ENCODE measurements at regions not wholly inside any gene's neighbourhood (a gene's known extent, or its start where the extent isn't known, plus 50 kb on each side); places are given as distances from the start of the nearest gene placed in this dataset.

- intact Hi-C loops (cut with micrococcal nuclease) (no loop called here), in situ Hi-C loops (cut with MboI) (no loop called here)
- H3K9me3 ChIP-seq (replicated peaks; ENCODE audit: control insufficient read depth, insufficient read depth, low read depth, low read length): no peaks in the 10 kb centered on the region
- ChIA-PET CTCF (ENCODE audit: low intra/inter-chr PET ratio) (no interaction called here), POLR2A (no interaction called here)
- no peaks in the 10 kb centered on the region; a peak in 1 of 5 replicates for H3K27me3 ChIP-seq (ENCODE audit: control insufficient read depth in 2 of 2, insufficient read depth in 2 of 2, low read length in 2 of 2)
- no peak overlapping the region for H3K27ac ChIP-seq (ENCODE audit: extremely low read depth, low read depth, low read length)
- FAIRE-seq (no peak), ATAC-seq (no peak), DNase-seq (ENCODE audit: extremely low read depth in 1 of 4, low spot score in 3 of 4) (no peak)
- no peak overlapping the region for H2AFZ ChIP-seq (ENCODE audit: low read depth, low read length)
- no peaks in the 10 kb centered on the region for H3K79me2 ChIP-seq (ENCODE audit: control insufficient read depth, insufficient read depth, low read length)
- H3K4me3 ChIP-seq: no peak overlapping the region
- H3K9me1 ChIP-seq (ENCODE audit: control insufficient read depth, insufficient read depth, low read length): no peaks in the 10 kb centered on the region
- BruUV-seq (replicated peaks): no TSS peak
- no peaks in the 10 kb centered on the region for H3K4me1 ChIP-seq (replicated peaks in 1 of 2; ENCODE audit: control insufficient read depth in 2 of 2, insufficient read depth in 2 of 2, low read length in 2 of 2)
- no peak overlapping the region for H3K9ac ChIP-seq (ENCODE audit: insufficient read depth in 1 of 2, low read depth in 2 of 2, low read length in 2 of 2)
- WGBS (ENCODE audit: insufficient coverage, low coverage, missing lambda C conversion rate): 0% methylated on average over 1 of the region's 1 CpG
- H4K20me1 ChIP-seq (replicated peaks; ENCODE audit: control insufficient read depth, insufficient read depth, low read length): no peaks in the 10 kb centered on the region
- TF ChIP-seq ESRRB (CRISPR knock-in tag; IDR thresholded peaks at IDR 0.05; ENCODE audit: borderline replicate concordance) (no peak), CHD7 (IDR thresholded peaks at IDR 0.05; ENCODE audit: low read depth, low read length) (no peak), TFAP4 (CRISPR knock-in tag; IDR thresholded peaks at IDR 0.05; ENCODE audit: borderline replicate concordance) (no peak), SMARCA4 (IDR thresholded peaks at IDR 0.05) (no peak), ZNF785 (CRISPR knock-in tag; IDR thresholded peaks at IDR 0.05) (no peak), ZNF175 (CRISPR knock-in tag; IDR thresholded peaks at IDR 0.05; ENCODE audit: low read depth) (no peak), HDGF (IDR thresholded peaks at IDR 0.05) (no peak), NR4A1 (CRISPR knock-in tag; IDR thresholded peaks at IDR 0.05) (no peak), NR4A1 (tag; IDR thresholded peaks at IDR 0.05) (no peak), ZNF282 (CRISPR knock-in tag; IDR thresholded peaks at IDR 0.05) (no peak), HNRNPUL1 (IDR thresholded peaks at IDR 0.05; ENCODE audit: low read length) (no peak), ILF3 (IDR thresholded peaks at IDR 0.05; ENCODE audit: borderline replicate concordance) (no peak), SMAD2 (IDR thresholded peaks at IDR 0.05; ENCODE audit: low read depth, low read length) (no peak)
- no peak overlapping the region for H3K4me2 ChIP-seq (ENCODE audit: insufficient read depth, low read length)
- H3K36me3 ChIP-seq (ENCODE audit: control insufficient read depth, insufficient read depth, low read length): no peaks in the 10 kb centered on the region
Measured at GRCh38 chr9:2936221-2936620, 92.3 kb upstream of the PUM3 start.

Measured in K562 (cell line).